Liver (tissue), 8 donors: ENCODE measurements at regions not wholly inside any gene's neighbourhood (a gene's known extent, or its start where the extent isn't known, plus 50 kb on each side); places are given as distances from the start of the nearest gene placed in this dataset.

Experiments used
- DNase-seq: peaks from one replicate; pipeline ENCODE4 v3.0.0-alpha.2; 2017; ENCODE audit warnings: low spot score
- H3K27ac ChIP-seq, 2 donors: one replicate each; pipeline ENCODE4 v1.7.0; 2013; ENCODE audit warnings: inconsistent platforms in 2 of 2, low read length in 2 of 2, control low read depth in 1 of 2, low read depth in 1 of 2, mild to moderate bottlenecking in 1 of 2
- H3K27me3 ChIP-seq, 4 donors: one replicate each; pipeline versions ENCODE4 v1.6.1 to v1.7.0; 2013; ENCODE audit warnings: low read length in 3 of 4, inconsistent platforms in 1 of 4, mild to moderate bottlenecking in 1 of 4, moderate library complexity in 1 of 4; ENCODE audit not compliant: control insufficient read depth in 4 of 4, insufficient read depth in 4 of 4
- H3K36me3 ChIP-seq, 4 donors: one replicate each; pipeline versions ENCODE4 v1.6.1 to v1.7.0; 2013; ENCODE audit warnings: low read length in 3 of 4, mild to moderate bottlenecking in 3 of 4, low read depth in 1 of 4, moderate library complexity in 1 of 4; ENCODE audit not compliant: control insufficient read depth in 4 of 4, insufficient read depth in 3 of 4
- H3K4me1 ChIP-seq, 4 donors: one replicate each; pipeline versions ENCODE4 v1.6.1 to v1.7.0; 2013; ENCODE audit warnings: low read length in 3 of 4, mild to moderate bottlenecking in 3 of 4, moderate library complexity in 1 of 4; ENCODE audit not compliant: control insufficient read depth in 4 of 4, insufficient read depth in 4 of 4
- H3K4me3 ChIP-seq, 3 donors: one replicate each; pipeline versions ENCODE4 v1.6.1 to v1.7.0; 2013; ENCODE audit warnings: low read length in 3 of 3, control low read depth in 1 of 3, low read depth in 1 of 3, mild to moderate bottlenecking in 1 of 3
- H3K9ac ChIP-seq, 2 donors: one replicate each; pipeline ENCODE4 v1.7.0; 2013; ENCODE audit warnings: low read length in 2 of 2, mild to moderate bottlenecking in 2 of 2, moderate library complexity in 2 of 2, control low read depth in 1 of 2, low read depth in 1 of 2
- H3K9me3 ChIP-seq, 4 donors: one replicate each; pipeline versions ENCODE4 v1.6.1 to v1.7.0; 2013; ENCODE audit warnings: low read length in 3 of 4; ENCODE audit not compliant: control insufficient read depth in 4 of 4
- FOXA1 ChIP-seq: IDR thresholded peaks from 2 replicates; pipeline ENCODE4 v1.6.1; 2016; ENCODE audit warnings: antibody characterized with exemption
- FOXA2 ChIP-seq: IDR thresholded peaks from 2 replicates; pipeline ENCODE4 v1.6.1; 2016; ENCODE audit warnings: antibody characterized with exemption
- GABPA ChIP-seq, 2 donors: IDR thresholded peaks in 1 of 2; conservative IDR thresholded peaks in 1 of 2; 2 replicates each; pipeline ENCODE4 v1.6.1; 2016; ENCODE audit warnings: antibody characterized with exemption in 2 of 2, mild to moderate bottlenecking in 1 of 2, moderate library complexity in 1 of 2
- HNF4A ChIP-seq, 2 donors: conservative IDR thresholded peaks; 2 replicates each; pipeline ENCODE4 v1.6.1; 2016; ENCODE audit warnings: antibody characterized with exemption in 2 of 2, mild to moderate bottlenecking in 2 of 2
- JUND ChIP-seq, 2 donors: IDR thresholded peaks; 2 replicates each; pipeline ENCODE4 v1.6.1; 2016; ENCODE audit warnings: antibody characterized with exemption in 2 of 2
- RAD21 ChIP-seq, 2 donors: IDR thresholded peaks; 2 replicates each; pipeline ENCODE4 v1.6.1; 2016; ENCODE audit warnings: antibody characterized with exemption in 2 of 2, mild to moderate bottlenecking in 2 of 2
- RXRA ChIP-seq, 2 donors: IDR thresholded peaks; 2 replicates each; pipeline ENCODE4 v1.6.1; 2017 to 2018; ENCODE audit warnings: antibody characterized with exemption in 2 of 2, mild to moderate bottlenecking in 1 of 2
- SP1 ChIP-seq: IDR thresholded peaks from 2 replicates; pipeline ENCODE4 v1.6.1; 2018; ENCODE audit warnings: antibody characterized with exemption, mild to moderate bottlenecking
- TAF1 ChIP-seq: conservative IDR thresholded peaks from 2 replicates; pipeline ENCODE4 v1.6.1; 2016; ENCODE audit warnings: antibody characterized with exemption, mild to moderate bottlenecking
- WGBS: extraction: QIAGEN DNeasy Blood & Tissue Kit; methylation state at CpG from one replicate; pipeline ENCODE4 v1.1.7; 2013; 5-methylcytosine and 5-hydroxymethylcytosine counted together
- TF ChIP-seq, protein P1 (sequence below): fragments of 150-350 bp; IDR thresholded peaks from 2 replicates; pipeline ENCODE4 v1.5.1; 2017; ENCODE audit warnings: improper control_type of control experiment, low read depth, low read length; ENCODE audit not compliant: missing input control
- TF ChIP-seq, protein P2 (sequence below): IDR thresholded peaks from 2 replicates; pipeline ENCODE4 v1.6.1; 2016; ENCODE audit warnings: antibody characterized with exemption
- TF ChIP-seq, protein P3 (sequence below): IDR thresholded peaks from 2 replicates; pipeline ENCODE4 v1.6.1; 2016; ENCODE audit warnings: antibody characterized with exemption, mild to moderate bottlenecking
- TF ChIP-seq, protein P4 (sequence below): IDR thresholded peaks from 2 replicates; pipeline ENCODE4 v1.6.1; 2016; ENCODE audit warnings: antibody characterized with exemption
- donor health status: healthy.
- donor health status: healthy.
- donor health status: healthy.
- donor health status: healthy.
- donor health status: healthy.

DNA sequence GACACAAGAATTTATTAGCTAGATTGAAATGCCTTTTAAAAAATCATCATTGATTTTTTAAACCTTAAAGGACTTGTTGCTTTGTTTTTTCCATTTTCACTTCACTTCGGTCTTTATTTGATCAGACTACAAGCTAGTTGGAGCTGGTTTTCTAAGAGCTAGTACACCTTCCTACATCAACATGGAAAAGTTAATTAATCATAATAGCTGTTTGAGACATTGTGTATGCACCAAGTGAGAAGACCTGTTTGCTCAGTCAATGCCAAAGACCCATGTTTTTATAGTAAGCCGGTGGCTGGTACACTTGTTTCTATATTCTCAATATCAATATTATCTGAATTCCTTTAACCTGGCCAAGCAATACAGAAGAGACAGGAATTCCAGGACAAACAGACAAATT, 310.2 kb upstream of the SGK1 start:
- 89% methylated on average over 2 of the region's 2 CpGs for WGBS
- no peak for DNase-seq
- TF ChIP-seq, protein P1, sequence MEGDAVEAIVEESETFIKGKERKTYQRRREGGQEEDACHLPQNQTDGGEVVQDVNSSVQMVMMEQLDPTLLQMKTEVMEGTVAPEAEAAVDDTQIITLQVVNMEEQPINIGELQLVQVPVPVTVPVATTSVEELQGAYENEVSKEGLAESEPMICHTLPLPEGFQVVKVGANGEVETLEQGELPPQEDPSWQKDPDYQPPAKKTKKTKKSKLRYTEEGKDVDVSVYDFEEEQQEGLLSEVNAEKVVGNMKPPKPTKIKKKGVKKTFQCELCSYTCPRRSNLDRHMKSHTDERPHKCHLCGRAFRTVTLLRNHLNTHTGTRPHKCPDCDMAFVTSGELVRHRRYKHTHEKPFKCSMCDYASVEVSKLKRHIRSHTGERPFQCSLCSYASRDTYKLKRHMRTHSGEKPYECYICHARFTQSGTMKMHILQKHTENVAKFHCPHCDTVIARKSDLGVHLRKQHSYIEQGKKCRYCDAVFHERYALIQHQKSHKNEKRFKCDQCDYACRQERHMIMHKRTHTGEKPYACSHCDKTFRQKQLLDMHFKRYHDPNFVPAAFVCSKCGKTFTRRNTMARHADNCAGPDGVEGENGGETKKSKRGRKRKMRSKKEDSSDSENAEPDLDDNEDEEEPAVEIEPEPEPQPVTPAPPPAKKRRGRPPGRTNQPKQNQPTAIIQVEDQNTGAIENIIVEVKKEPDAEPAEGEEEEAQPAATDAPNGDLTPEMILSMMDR: no peak
- TF ChIP-seq GABPA (IDR thresholded peaks at IDR 0.05 in 1 of 2, conservative IDR thresholded peaks at IDR 0.05 in 1 of 2) (no peak), FOXA1 (no peak), TAF1 (no peak)
- TF ChIP-seq, protein P2, sequence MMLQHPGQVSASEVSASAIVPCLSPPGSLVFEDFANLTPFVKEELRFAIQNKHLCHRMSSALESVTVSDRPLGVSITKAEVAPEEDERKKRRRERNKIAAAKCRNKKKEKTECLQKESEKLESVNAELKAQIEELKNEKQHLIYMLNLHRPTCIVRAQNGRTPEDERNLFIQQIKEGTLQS: no peak
- Histone ChIP-seq H3K27ac (no peak overlapping the region), H3K9me3 (no peaks in the 10 kb centered on the region), H3K4me3 (no peak overlapping the region), H3K27me3 (no peaks in the 10 kb centered on the region), H3K4me1 (peaks cover 1 to 13% (median 7%) of the 10 kb centered on the region in 4 donors), H3K9ac (no peak overlapping the region), H3K36me3 (no peaks in the 10 kb centered on the region)

DNA sequence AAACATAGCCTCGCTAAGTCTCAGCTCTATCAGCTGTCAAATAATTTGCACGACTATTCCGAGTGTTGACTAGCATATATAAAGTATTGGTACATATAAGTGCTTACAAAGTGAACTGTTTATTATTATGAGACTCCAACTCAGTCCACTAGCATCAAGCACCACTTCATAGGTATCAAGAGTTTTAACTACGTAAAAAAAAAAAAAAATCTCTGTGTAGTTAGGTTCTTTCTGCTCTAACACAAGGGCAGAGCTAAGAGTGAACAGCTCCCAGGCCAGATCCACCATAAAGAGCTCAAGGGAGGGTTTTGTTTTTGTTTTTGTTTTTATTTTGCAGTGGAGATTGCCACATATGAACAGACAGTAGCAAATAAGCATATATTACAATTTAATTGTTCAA, 309.8 kb upstream of the SGK1 start:
- WGBS: 99% methylated on average over 4 of the region's 4 CpGs
- no peaks in the 10 kb centered on the region for H3K27me3 ChIP-seq
- H3K4me3 ChIP-seq: no peak overlapping the region
- no peak overlapping the region for H3K9ac ChIP-seq
- no peak for DNase-seq
- TF ChIP-seq HNF4A (conservative IDR thresholded peaks at IDR 0.05) (no peak), RAD21 (IDR thresholded peaks at IDR 0.05) (no peak), RXRA (IDR thresholded peaks at IDR 0.05) (no peak), JUND (IDR thresholded peaks at IDR 0.05) (no peak), FOXA2 (no peak), FOXA1 (no peak), SP1 (no peak), GABPA (IDR thresholded peaks at IDR 0.05 in 1 of 2, conservative IDR thresholded peaks at IDR 0.05 in 1 of 2) (no peak), TAF1 (no peak)
- TF ChIP-seq, protein P2: no peak
- TF ChIP-seq, protein P3, sequence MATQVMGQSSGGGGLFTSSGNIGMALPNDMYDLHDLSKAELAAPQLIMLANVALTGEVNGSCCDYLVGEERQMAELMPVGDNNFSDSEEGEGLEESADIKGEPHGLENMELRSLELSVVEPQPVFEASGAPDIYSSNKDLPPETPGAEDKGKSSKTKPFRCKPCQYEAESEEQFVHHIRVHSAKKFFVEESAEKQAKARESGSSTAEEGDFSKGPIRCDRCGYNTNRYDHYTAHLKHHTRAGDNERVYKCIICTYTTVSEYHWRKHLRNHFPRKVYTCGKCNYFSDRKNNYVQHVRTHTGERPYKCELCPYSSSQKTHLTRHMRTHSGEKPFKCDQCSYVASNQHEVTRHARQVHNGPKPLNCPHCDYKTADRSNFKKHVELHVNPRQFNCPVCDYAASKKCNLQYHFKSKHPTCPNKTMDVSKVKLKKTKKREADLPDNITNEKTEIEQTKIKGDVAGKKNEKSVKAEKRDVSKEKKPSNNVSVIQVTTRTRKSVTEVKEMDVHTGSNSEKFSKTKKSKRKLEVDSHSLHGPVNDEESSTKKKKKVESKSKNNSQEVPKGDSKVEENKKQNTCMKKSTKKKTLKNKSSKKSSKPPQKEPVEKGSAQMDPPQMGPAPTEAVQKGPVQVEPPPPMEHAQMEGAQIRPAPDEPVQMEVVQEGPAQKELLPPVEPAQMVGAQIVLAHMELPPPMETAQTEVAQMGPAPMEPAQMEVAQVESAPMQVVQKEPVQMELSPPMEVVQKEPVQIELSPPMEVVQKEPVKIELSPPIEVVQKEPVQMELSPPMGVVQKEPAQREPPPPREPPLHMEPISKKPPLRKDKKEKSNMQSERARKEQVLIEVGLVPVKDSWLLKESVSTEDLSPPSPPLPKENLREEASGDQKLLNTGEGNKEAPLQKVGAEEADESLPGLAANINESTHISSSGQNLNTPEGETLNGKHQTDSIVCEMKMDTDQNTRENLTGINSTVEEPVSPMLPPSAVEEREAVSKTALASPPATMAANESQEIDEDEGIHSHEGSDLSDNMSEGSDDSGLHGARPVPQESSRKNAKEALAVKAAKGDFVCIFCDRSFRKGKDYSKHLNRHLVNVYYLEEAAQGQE: no peak
- TF ChIP-seq, protein P4, sequence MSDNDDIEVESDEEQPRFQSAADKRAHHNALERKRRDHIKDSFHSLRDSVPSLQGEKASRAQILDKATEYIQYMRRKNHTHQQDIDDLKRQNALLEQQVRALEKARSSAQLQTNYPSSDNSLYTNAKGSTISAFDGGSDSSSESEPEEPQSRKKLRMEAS: no peak
- peaks cover 1 to 13% (median 7%) of the 10 kb centered on the region in 4 donors for H3K4me1 ChIP-seq
- H3K9me3 ChIP-seq: no peaks in the 10 kb centered on the region
- no peak overlapping the region for H3K27ac ChIP-seq
- no peaks in the 10 kb centered on the region for H3K36me3 ChIP-seq
